ENCODE measurements at regions not wholly inside any gene's neighbourhood (a gene's known extent, or its start where the extent isn't known, plus 50 kb on each side); places are given as distances from the start of the nearest gene placed in this dataset.
"Not testable (repeated sequence)": the region's sequence is repeated elsewhere in the genome, so short reads cannot be mapped to it uniquely, and the experiment has no call there.

GRCh38 chr6:73980096-73980495 is 284.1 kb downstream of the CD109 start:
- DNase-seq: peak; percentile 36

GRCh38 chr6:73978330-73978729 is 282.3 kb downstream of the CD109 start:
- DNase-seq: no peak

DNA sequence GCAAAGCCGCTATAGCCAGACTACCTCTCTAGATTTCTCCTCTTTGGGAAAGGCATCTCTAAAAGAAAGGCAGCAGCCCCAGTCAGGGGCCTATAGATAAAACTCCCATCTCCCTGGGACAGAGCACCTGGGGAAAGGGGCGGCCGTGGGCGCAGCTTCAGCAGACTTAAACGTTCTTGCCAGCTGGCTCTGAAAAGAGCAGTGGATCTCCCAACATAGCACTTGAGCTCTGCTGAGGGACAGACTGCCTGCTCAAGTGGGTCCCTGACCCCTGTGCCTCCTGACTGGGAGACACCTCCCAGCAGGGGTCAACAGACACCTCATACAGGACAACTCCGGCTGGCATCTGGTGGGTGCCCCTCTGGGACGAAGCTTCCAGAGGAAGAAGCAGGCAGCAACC is 276.5 kb downstream of the CD109 start:
- DNase-seq: not testable (repeated sequence)

GRCh38 chr6:73969971-73970970 is 274.3 kb downstream of the CD109 start:
- peak; percentile 86 for DNase-seq

DNA sequence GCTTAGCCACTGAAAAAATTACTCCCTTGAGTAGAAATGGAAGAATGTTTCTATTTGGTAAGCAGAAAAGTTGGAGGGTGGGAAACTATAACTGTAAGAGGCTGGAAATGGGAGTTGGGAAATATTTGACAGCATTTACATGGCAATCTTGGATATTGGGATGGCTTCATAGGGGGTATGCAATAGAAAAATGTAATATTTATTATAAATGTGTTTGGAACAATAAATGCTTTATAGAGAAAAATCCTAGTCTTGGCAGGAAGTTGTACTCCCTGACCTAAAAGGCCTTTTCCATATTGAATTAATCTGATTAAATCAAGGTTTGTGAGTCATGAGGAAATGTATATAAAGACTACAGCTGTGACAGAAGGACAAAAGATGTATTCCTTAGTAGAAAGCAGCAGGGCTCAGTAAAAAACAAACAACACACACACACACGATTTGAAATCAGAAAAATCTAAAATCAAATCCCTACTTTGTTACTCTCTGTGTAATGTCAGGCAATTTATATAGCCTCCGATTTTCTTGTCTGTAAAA is 272.3 kb downstream of the CD109 start:
- peak; percentile 40 for DNase-seq

DNA sequence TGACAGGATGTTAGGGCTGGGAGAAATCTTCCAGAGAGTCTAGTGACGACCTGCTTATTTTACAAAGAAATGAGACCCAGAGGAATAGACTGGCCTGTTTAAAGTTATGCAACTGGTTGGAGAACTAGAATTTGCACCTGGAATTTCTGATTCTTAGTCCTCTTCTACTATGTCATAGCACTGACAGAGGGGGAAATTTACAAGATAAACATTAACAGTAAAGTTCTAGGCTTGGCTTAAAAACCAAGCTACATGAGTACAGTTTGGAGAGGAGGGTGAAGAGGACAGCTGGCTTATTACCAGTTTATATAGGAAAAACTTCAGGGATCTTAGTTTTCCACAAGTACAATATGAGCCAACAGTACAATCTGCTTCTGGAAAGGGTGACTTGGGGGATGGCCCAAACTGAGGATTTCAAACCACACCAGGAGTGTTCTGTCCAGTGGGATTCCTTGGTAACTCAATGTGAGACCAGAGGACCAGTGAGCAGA is 269.6 kb downstream of the CD109 start:
- DNase-seq: no peak

GRCh38 chr6:73964241-73964854 is 268.3 kb downstream of the CD109 start:
- no peak for DNase-seq

- DNase-seq: no peak
Observed at GRCh38 chr6:73962884-73963283, 266.9 kb downstream of the CD109 start.

DNA sequence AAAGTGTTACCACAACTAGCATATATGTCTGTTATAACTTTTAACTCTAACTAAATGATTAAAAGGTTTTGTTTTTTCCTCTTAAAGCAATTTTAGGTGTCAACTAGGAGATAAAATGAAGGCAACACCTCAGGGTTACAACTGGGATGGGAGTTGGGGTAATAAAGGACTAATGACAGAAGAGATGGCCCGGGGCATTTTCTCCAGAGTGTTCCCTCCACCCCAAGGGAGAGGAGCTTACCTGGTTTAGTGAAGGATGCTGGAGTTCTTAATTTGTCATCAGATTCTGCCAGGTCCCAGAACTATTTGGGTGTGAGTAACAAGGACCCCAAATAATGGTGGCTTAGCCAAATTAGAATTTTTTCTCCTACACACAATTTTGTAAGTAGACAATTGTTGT is 260.3 kb downstream of the CD109 start:
- DNase-seq: no peak

DNA sequence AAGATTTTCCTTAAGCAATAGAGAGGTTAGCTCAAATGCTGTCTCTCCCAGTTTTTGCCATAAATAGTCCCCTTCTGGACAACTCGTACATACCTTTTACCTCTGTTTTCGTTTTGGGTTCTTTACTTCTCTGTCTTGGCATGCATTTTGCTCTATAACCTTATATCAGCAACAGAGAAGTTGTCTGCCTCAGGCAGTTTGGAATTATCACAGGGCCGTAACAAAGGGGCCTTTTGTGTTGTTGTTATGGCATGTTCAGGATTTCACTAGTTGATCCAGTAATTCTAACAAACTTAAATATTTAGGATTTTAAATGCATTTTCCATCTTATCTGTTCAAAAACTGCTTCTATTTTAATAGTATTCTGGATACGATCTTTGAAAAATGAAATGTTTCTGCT is 259.8 kb downstream of the CD109 start:
- DNase-seq: no peak

DNA sequence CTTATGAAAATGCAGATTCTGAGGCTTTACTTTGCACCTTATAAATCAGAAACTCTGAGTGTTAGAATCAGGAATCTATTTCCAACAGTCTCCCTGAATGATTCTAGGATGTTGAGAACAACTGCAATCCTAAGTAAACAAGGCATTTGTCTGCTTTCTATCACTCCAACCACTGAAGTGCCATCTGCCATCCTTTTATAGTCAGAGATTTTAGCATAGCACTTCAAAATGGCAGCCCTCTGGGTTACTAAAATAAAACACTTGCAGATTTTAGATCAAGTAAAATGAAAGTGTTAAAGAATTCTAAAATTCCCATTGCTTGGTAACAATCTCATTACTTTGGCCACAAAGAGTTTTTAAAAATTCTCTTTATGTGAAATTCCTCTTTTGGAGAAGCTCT is 258.9 kb downstream of the CD109 start:
- no peak for DNase-seq

DNA sequence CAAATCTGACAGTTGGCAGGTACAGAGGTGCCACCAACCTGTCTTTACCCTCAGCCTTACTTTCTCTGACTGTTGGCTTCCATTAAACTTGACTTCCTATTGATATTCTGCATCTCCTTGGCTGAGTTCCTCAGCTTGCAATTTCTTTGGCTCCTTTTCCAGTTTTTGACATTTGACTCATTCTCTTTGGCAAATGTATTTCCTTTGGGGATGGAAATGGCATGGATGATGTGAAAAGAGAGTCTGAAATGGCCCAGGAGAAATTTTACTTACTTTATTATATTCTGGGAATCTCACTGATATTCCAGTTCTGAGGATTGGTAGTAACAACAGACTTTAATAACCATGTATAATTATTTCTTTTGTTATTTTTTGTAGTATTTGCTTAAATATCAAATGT is 255.2 kb downstream of the CD109 start:
- DNase-seq: peak; percentile 49

GRCh38 chr6:73943930-73944652 is 248.1 kb downstream of the CD109 start:
- DNase-seq: peak; percentile 21

GRCh38 chr6:73943411-73943810 is 247.4 kb downstream of the CD109 start:
- peak; percentile 58 for DNase-seq

- peak; percentile 87 for DNase-seq
Observed at GRCh38 chr6:73942592-73943186, 246.7 kb downstream of the CD109 start.

DNA sequence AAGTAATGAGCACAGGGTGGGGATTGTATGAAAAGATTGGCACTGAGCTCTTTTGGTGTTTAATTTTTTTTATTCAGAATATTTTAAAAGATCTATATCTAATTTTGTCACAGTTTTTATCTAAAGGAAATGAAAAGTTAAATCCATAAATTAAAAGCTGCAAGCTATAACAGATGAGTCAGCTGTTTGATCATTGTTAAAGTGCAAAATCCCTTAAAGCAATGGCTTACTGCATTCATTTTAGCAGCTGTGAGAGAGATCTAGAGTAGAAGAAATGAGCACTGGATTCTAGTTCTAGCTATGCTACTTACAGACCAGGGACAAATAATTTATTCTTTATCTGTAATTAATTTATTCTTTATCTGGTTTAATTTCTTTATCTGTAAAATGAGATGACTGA is 245.9 kb downstream of the CD109 start:
- DNase-seq: no peak

DNA sequence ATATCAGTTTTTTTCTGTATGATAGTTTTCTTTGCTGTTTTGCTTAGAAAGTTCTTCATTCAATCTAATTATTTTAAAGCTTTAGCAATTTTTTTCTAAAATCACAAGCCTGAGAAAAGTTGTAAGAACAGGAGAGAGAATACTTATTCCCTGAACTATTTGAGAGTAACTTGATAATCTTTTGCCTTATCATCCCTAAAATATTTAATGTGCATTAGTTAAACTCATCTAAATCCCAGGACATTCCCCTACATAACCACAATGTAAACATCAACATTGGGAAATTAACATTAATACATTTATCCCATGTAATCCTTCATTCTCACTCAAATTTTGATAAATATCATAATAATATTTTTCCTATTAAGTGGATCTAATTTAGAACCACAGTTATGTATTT is 241.8 kb downstream of the CD109 start:
- DNase-seq: peak; percentile 8

DNA sequence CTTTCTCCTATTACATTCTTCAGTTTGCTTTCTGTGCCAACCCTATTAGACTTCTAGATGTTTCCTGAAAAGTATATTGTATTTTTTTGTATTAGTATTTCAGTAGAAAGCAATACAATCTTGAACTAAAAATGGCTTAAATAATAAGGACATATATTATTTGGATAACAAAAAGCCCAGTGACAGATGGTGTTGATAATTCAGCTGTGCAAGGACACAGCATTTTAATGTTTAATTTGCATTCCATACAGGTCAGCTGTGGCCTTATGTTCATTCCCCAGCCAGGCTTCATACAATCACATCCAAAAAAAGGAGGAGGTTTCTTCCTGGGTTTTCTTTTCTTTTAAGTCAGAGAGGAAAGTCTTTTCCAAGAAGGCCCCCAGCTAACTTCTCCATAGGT is 236.9 kb downstream of the CD109 start:
- no peak for DNase-seq

- DNase-seq: peak; percentile 32
Observed at GRCh38 chr6:73929405-73929804, 233.4 kb downstream of the CD109 start.

DNA sequence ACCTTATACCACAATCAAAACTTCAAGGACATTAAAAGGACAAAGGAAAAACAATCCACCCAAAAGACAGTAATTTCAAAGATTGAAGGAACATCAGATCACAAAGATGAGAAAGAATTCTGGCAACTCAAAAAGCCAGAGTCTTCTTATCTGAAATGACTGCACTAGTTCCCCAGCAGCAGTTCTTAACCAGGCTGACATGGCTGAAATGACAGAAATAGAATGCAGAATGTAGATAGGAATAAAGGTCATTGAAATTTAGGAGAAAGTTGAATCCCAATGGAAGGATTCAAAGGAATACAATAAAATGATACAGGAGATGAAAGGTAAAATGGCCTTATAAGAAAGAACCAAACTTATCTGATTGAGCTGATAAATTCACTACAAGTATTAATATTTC is 231.4 kb downstream of the CD109 start:
- DNase-seq: no peak

GRCh38 chr6:73925703-73926102 is 229.7 kb downstream of the CD109 start:
- not testable (repeated sequence) for DNase-seq

- peak; percentile 60 for DNase-seq
Observed at GRCh38 chr6:73923905-73924485, 228.0 kb downstream of the CD109 start.
